Activated CD8-positive, alpha-beta memory T cell treated with anti-CD3 and anti-CD28 coated beads, Interleukin-2, amount 50 U/mL, for 48 hours (primary cell): ENCODE measurements at regions not wholly inside any gene's neighbourhood (a gene's known extent, or its start where the extent isn't known, plus 50 kb on each side); places are given as distances from the start of the nearest gene placed in this dataset.
"Not testable (repeated sequence)": the region's sequence is repeated elsewhere in the genome, so short reads cannot be mapped to it uniquely, and the experiment has no call there.

ENCODE experiments used
- DNase-seq: peaks from one replicate; pipeline ENCODE4 v3.0.0-alpha.2; 2020

- DNase-seq = not testable (repeated sequence)
These were observed 69.5 kb downstream of the NPIPA7 start for GRCh38 chr16:16448423-16448822.

GRCh38 chr16:16449712-16450237 is 70.8 kb downstream of the NPIPA7 start:
- not testable (repeated sequence) for DNase-seq

- not testable (repeated sequence) for DNase-seq
These were observed 72.9 kb downstream of the NPIPA7 start for GRCh38 chr16:16451721-16452410.

DNA sequence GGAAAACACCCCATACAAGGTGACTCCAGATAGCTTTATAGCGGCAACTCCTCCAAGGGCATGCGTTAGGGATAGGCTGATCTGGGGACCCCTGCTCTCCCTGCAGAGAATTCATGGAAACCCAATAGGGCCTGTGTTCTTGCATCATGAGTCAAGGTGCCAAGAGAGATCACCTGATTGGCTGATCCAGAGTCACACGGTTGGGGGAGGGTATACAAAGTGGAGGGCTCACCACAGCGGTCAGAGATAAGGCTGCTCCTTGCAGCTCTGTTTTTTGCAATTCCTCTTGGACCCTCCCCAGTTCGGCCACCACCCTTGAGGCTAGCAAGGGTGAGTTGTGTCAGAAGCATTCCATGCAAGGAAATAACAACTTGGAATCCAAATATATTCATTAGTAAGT is 79.6 kb downstream of the NPIPA7 start:
- DNase-seq = not testable (repeated sequence)

DNA sequence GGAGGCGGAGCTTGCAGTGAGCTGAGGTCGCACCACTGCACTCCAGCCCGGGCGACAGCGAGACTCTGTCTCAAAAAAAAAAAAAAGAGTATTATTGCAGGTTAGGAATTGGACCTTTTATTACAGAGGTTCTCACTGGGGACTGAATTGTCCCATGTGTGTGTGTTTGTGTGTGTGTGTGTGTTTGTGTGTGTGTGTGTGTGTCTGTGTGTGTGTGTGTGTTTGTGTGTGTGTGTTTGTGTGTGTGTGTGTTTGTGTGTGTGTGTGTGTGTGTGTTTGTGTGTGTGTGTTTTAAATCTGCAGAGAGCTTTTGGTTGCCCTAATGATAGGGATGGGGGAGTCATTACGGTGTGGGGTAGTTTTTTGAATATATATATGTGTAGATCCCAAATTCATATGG is 84.9 kb downstream of the NPIPA7 start:
- DNase-seq = not testable (repeated sequence)

GRCh38 chr16:16488919-16489318 is 110.0 kb downstream of the NPIPA7 start:
- not testable (repeated sequence) for DNase-seq

DNA sequence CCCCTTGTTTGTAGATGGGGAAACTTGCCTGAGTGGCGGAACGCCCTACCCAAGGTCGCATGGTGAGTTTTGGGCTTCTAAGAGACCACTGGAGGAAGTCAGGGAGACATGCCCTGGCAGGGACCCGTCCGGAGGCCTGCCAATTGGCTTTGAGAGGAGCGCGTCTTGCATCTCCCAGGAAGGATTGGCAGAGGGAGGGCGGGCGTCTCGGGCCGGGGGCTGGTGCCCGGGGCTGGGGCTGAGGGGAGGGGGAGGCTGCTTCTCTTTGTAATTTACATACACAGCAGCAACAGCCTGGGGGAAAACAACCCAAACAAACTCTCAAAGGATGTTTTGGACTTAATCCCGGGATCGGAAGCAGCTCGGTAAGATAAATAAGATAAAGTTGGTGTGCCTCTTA is 110.5 kb downstream of the NPIPA7 start:
- DNase-seq = not testable (repeated sequence)

GRCh38 chr16:16494114-16494513 is 115.2 kb downstream of the NPIPA7 start:
- DNase-seq = not testable (repeated sequence)

GRCh38 chr16:16494998-16495397 is 116.1 kb downstream of the NPIPA7 start:
- not testable (repeated sequence) for DNase-seq

GRCh38 chr16:16499875-16500274 is 120.9 kb downstream of the NPIPA7 start:
- DNase-seq = not testable (repeated sequence)

DNA sequence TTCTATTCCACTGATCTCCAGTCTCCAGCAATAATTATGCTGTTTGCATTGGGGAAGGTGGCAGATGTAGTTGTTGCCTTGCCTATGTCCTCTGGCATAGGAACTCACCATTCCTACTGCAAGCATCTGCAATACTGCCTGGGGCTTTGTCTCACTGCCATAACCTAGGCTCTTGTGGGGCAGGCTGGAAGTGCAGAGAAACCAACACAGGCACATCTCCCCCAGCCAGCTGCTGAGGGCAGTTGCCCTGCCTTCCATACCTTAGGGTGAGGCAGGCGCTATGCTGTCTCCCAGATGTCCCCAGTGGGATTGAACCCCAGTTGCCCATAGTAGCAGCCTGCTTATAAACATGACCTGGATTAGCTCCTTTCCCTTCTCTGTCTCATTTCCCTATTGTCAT is 128.1 kb downstream of the NPIPA7 start:
- DNase-seq = not testable (repeated sequence)

DNA sequence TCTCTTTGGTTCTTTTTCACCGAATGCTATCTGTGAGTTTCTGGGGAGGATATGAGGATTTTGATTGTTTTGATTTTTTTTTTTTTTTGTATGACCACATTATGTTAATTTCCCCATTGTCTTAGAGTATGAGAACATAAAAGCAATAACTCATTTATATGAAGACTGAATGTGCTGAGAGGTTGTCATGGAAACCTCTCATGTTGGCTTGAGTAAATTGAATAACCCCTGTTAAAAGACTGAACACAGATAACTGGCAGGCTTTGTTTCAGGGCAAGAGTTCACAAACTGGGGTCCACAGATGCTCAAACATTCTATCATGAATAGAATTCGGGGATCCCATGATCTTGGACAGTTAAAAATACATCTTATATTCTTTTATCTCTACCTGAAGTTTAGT is 129.4 kb downstream of the NPIPA7 start:
- not testable (repeated sequence) for DNase-seq

- DNase-seq = not testable (repeated sequence)
These were observed 140.5 kb downstream of the NPIPA7 start for GRCh38 chr16:16519395-16519794.

DNA sequence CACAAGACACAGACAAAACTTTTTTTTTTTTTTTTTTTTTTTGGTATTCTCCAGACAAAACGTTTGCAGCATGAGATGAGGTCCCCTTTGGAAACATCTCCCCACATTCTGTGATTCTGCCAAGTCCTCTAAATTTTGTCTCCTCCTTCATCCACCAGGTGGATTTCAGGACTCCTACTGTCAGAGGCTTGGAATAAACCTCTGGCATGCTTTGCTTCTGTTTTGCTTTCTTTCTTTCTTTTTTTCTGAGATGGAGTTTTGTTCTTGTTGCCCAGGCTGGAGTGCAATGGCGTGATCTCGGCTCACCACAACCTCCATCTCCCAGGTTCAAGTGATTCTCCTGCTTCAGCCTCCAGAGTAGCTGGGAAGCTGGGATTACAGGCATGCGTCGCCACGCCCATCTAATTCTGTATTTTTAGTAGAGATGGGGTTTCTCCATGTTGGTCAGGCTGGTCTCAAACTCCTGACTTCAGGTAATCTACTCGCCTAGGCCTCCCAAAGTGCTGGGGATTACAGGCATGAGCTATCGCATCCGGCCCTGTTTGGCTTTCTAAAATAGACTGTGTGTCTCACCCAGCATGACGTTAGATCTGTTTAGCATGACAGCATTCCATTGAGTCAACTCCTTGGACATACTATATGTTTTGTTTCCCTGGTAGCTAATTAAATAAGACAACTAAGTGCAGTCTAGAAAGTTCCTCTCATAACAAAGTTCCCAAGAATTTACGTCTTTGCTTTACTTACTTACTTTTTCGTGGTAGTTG is 142.5 kb downstream of the NPIPA7 start:
- not testable (repeated sequence) for DNase-seq

GRCh38 chr16:16526998-16527397 is 148.1 kb downstream of the NPIPA7 start:
- DNase-seq = not testable (repeated sequence)

GRCh38 chr16:16530744-16531143 is 151.8 kb downstream of the NPIPA7 start:
- not testable (repeated sequence) for DNase-seq

- not testable (repeated sequence) for DNase-seq
These were observed 156.6 kb downstream of the NPIPA7 start for GRCh38 chr16:16535565-16535964.

DNA sequence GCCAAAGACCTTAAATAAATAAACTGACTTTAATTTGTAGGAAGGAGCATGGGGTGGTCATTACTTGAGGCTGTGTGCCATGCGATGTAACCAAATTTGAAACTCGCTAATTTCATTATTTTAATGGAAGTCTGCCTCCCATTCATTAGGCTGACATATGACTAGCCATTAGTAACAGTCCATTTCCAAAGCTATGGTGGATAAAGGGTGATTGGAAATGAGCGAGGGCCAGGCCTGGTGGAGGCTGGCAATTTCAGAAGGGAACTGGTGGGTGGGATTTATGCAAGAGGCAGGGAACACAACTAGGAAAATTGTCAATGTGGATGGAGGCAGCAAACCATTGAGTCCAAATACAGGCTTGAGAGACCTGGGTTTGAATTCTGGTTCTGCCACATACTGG is 157.2 kb downstream of the NPIPA7 start:
- DNase-seq = not testable (repeated sequence)

- not testable (repeated sequence) for DNase-seq
These were observed 170.8 kb downstream of the NPIPA7 start for GRCh38 chr16:16549710-16550109.

DNA sequence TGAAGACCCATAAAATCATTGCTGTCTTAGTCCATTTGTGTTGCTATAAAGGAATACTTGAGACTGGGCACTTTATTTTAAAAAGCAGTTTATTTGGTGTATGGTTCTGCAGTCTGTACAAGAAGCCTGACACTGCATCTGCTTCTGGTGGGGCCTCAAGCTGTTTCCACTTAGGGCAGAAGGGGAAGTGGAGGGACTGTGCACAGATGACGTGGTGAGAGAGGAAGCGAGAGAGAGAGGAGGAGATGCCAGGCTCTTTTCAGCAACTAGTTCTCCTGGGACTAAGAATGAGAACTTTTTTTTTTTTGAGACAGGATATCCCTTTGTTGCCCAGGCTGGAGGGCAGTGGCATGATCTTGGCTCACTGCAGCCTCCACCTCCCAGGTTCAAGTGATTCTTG is 171.9 kb downstream of the NPIPA7 start:
- not testable (repeated sequence) for DNase-seq

DNA sequence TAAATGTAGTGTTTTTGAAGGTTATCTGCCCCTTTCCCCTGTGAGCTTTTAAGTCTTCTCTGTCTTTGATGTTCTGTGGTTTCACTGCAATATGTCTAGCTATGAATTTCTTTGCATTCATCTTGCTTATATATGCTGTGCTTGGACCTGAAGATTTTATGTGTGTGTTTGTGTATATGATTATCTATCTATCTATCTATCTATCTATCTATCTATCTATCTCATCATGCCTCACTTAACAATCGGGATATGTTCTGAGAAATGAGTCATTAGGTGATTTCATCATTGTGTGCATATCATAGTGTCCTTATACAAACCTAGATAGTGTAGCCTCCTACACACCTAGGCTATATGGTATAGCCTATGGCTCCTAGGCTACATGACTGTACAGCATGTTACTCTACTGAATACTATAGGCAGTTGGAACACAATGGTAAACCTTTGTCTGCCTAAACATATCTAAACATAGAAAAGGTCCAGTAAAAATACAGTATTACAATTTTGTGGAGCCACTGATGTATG is 173.9 kb downstream of the NPIPA7 start:
- not testable (repeated sequence) for DNase-seq

GRCh38 chr16:16559179-16559740 is 180.3 kb downstream of the NPIPA7 start:
- not testable (repeated sequence) for DNase-seq

DNA sequence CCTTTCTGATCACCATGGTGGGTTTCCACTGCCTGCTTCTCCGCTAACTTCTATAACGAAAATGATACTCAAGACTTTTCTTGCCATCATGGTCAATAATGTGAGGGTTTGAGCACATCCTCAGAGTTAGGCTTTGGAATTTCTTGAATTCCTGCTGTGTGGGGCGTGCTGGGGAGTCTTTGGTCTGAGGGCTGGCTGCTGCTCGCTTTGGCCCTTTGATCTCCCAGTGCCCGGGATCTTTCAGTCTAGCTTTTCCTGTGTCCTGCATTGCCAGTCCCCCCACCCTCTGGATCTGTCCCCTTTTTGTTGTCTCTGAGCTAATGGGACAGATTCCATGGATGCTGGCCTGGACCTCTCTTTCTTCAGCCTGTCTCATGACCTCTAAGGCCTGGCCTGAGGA is 182.6 kb downstream of the NPIPA7 start:
- DNase-seq = not testable (repeated sequence)
